Type B pancreatic cell (in vitro differentiated cells): ENCODE measurements at regions not wholly inside any gene's neighbourhood (a gene's known extent, or its start where the extent isn't known, plus 50 kb on each side); places are given as distances from the start of the nearest gene placed in this dataset.

Experiments
- DNase-seq: peaks from one replicate; pipeline ENCODE4 v3.0.0; 2021; ENCODE audit warnings: mixed read lengths; ENCODE audit not compliant: unreplicated experiment; ENCODE audit errors: extremely low spot score
- H3K27ac Mint-ChIP-seq: 2 replicates; pipeline ENCODE4 v1.8.0; 2021; ENCODE audit warnings: mild to moderate bottlenecking, mixed read lengths
- H3K27me3 Mint-ChIP-seq: 2 replicates; pipeline ENCODE4 v1.8.0; 2021; ENCODE audit warnings: mixed read lengths
- H3K36me3 Mint-ChIP-seq: 2 replicates; pipeline ENCODE4 v1.8.0; 2021; ENCODE audit warnings: mixed read lengths
- H3K4me1 Mint-ChIP-seq: one replicate; pipeline ENCODE4 v1.8.0; 2021; ENCODE audit warnings: mixed read lengths; ENCODE audit not compliant: unreplicated experiment
- H3K4me3 Mint-ChIP-seq: 2 replicates; pipeline ENCODE4 v1.8.0; 2021; ENCODE audit warnings: mild to moderate bottlenecking, mixed read lengths
- H3K9me3 Mint-ChIP-seq: 2 replicates; pipeline ENCODE4 v1.8.0; 2021; ENCODE audit warnings: mixed read lengths
- CTCF ChIP-seq: fragments of 200-600 bp; sonication (generic); conservative IDR thresholded peaks from 2 replicates; pipeline ENCODE4 v1.5.0; 2021; ENCODE audit warnings: antibody characterized with exemption, mild to moderate bottlenecking

GRCh38 chr5:40378396-40379177, 301.1 kb upstream of the PTGER4 start:
- Mint-ChIP-seq H3K36me3 (no peaks in the 10 kb centered on the region), H3K9me3 (no peaks in the 10 kb centered on the region), H3K27me3 (no peaks in the 10 kb centered on the region), H3K4me3 (no peak overlapping the region), H3K4me1 (no peaks in the 10 kb centered on the region), H3K27ac (no peak overlapping the region)
- no peak for TF ChIP-seq CTCF
- no peak for DNase-seq

GRCh38 chr5:40376566-40376965, 303.1 kb upstream of the PTGER4 start:
- H3K36me3 Mint-ChIP-seq: no peaks in the 10 kb centered on the region
- no peak overlapping the region for H3K4me3 Mint-ChIP-seq
- TF ChIP-seq CTCF: no peak
- DNase-seq: no peak
- no peaks in the 10 kb centered on the region for H3K4me1 Mint-ChIP-seq
- H3K27ac Mint-ChIP-seq: no peak overlapping the region
- no peaks in the 10 kb centered on the region for H3K27me3 Mint-ChIP-seq
- no peaks in the 10 kb centered on the region for H3K9me3 Mint-ChIP-seq

GRCh38 chr5:40374853-40375252, 304.9 kb upstream of the PTGER4 start:
- no peaks in the 10 kb centered on the region for H3K4me1 Mint-ChIP-seq
- H3K4me3 Mint-ChIP-seq: no peak overlapping the region
- DNase-seq: no peak
- H3K36me3 Mint-ChIP-seq: no peaks in the 10 kb centered on the region
- H3K27me3 Mint-ChIP-seq: no peaks in the 10 kb centered on the region
- TF ChIP-seq CTCF: no peak
- no peak overlapping the region for H3K27ac Mint-ChIP-seq
- H3K9me3 Mint-ChIP-seq: no peaks in the 10 kb centered on the region

- no peak for TF ChIP-seq CTCF
- Mint-ChIP-seq H3K4me1 (no peaks in the 10 kb centered on the region), H3K36me3 (no peaks in the 10 kb centered on the region), H3K27ac (no peak overlapping the region), H3K4me3 (no peak overlapping the region), H3K27me3 (no peaks in the 10 kb centered on the region), H3K9me3 (peaks cover 5% of the 10 kb centered on the region)
- DNase-seq: no peak
Measured at GRCh38 chr5:40368200-40368599, 311.5 kb upstream of the PTGER4 start.

- Mint-ChIP-seq H3K4me1 (no peaks in the 10 kb centered on the region), H3K27ac (no peak overlapping the region), H3K4me3 (no peak overlapping the region), H3K9me3 (peaks cover 11% of the 10 kb centered on the region), H3K36me3 (no peaks in the 10 kb centered on the region), H3K27me3 (no peaks in the 10 kb centered on the region)
- no peak for TF ChIP-seq CTCF
- DNase-seq: no peak
Measured at GRCh38 chr5:40367255-40367654, 312.5 kb upstream of the PTGER4 start.
